ENCODE measurements at regions not wholly inside any gene's neighbourhood (a gene's known extent, or its start where the extent isn't known, plus 50 kb on each side); places are given as distances from the start of the nearest gene placed in this dataset.

- Histone ChIP-seq H3K4me1 (no peaks in the 10 kb centered on the region), H3K9me3 (no peaks in the 10 kb centered on the region), H3K27me3 (no peaks in the 10 kb centered on the region), H3K9ac (ENCODE audit: low read depth in 2 of 2, low read length in 2 of 2) (no peak overlapping the region), H3K27ac (no peak overlapping the region), H3K36me3 (no peaks in the 10 kb centered on the region), H3K4me3 (no peak overlapping the region)
- intact Hi-C loops (cut with DNase I) = no loop called here
- DNase-seq = no peak
- TF ChIP-seq, protein P1, sequence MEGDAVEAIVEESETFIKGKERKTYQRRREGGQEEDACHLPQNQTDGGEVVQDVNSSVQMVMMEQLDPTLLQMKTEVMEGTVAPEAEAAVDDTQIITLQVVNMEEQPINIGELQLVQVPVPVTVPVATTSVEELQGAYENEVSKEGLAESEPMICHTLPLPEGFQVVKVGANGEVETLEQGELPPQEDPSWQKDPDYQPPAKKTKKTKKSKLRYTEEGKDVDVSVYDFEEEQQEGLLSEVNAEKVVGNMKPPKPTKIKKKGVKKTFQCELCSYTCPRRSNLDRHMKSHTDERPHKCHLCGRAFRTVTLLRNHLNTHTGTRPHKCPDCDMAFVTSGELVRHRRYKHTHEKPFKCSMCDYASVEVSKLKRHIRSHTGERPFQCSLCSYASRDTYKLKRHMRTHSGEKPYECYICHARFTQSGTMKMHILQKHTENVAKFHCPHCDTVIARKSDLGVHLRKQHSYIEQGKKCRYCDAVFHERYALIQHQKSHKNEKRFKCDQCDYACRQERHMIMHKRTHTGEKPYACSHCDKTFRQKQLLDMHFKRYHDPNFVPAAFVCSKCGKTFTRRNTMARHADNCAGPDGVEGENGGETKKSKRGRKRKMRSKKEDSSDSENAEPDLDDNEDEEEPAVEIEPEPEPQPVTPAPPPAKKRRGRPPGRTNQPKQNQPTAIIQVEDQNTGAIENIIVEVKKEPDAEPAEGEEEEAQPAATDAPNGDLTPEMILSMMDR (IDR thresholded peaks at IDR 0.05) = no peak
These were observed 82.7 kb upstream of the OTX2 start for GRCh38 chr14:56892959-56893358.

DNA sequence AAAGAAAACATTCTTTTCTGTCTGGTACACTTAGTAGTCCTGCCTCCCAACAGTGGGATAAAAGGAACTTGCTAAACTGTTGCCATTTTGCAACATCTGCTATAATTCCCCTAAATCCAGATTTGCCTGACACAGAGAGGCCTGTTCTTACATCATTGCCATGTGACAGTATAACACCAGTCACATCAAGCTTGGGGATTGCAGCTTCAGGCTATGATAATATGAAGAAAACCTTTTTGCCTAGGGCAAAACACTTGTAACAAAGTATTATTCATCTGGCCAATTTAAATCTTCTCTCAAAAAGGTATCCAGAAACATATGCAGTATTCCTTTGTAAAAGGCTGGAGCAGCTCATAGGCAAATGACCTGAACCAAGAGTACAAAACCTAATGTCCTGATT is 80.9 kb upstream of the OTX2 start:
- H3K9ac ChIP-seq (ENCODE audit: low read depth in 2 of 2, low read length in 2 of 2) = no peak overlapping the region
- TF ChIP-seq, protein P1 (IDR thresholded peaks at IDR 0.05) = no peak
- no peaks in the 10 kb centered on the region for H3K27me3 ChIP-seq
- H3K4me1 ChIP-seq = no peaks in the 10 kb centered on the region
- H3K27ac ChIP-seq = no peak overlapping the region
- H3K36me3 ChIP-seq = no peaks in the 10 kb centered on the region
- no peak for DNase-seq
- H3K4me3 ChIP-seq = no peak overlapping the region
- H3K9me3 ChIP-seq = no peaks in the 10 kb centered on the region
- intact Hi-C loops (cut with DNase I) = no loop called here

- no peaks in the 10 kb centered on the region for H3K36me3 ChIP-seq
- no peak overlapping the region for H3K27ac ChIP-seq
- H3K27me3 ChIP-seq = no peaks in the 10 kb centered on the region
- no peak overlapping the region for H3K4me3 ChIP-seq
- TF ChIP-seq, protein P1 (IDR thresholded peaks at IDR 0.05) = no peak
- intact Hi-C loops (cut with DNase I) = no loop called here
- no peak for DNase-seq
- H3K4me1 ChIP-seq = no peaks in the 10 kb centered on the region
- no peaks in the 10 kb centered on the region for H3K9me3 ChIP-seq
- H3K9ac ChIP-seq (ENCODE audit: low read depth in 2 of 2, low read length in 2 of 2) = no peak overlapping the region
These were observed 79.4 kb upstream of the OTX2 start for GRCh38 chr14:56889705-56890104.

DNA sequence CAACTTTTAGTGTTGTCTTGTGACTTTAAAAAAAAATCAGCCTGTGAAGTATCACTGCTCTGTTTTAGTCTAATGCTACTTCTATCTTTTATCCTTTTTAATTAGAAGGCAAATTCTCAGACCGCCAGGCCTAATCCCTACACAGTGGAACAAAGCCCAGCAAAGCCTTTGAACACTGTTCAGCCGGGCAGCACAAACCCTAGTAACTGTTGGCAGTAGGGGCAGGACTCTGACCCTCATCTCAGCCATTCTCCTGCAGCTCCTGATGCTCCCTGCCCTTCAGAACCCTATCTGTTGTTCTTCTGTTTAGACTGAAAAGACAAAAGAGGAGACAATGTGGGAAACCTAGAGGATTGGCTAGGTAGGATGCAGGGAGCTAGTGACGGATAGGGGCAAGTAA is 78.0 kb upstream of the OTX2 start:
- intact Hi-C loops (cut with DNase I) = no loop called here
- DNase-seq = no peak
- H3K9ac ChIP-seq (ENCODE audit: low read depth in 2 of 2, low read length in 2 of 2) = no peak overlapping the region
- H3K4me1 ChIP-seq = no peaks in the 10 kb centered on the region
- H3K27ac ChIP-seq = no peak overlapping the region
- TF ChIP-seq, protein P1 (IDR thresholded peaks at IDR 0.05) = no peak
- H3K36me3 ChIP-seq = no peaks in the 10 kb centered on the region
- no peaks in the 10 kb centered on the region for H3K27me3 ChIP-seq
- H3K9me3 ChIP-seq = no peaks in the 10 kb centered on the region
- no peak overlapping the region for H3K4me3 ChIP-seq

GRCh38 chr14:56887216-56887615 is 76.9 kb upstream of the OTX2 start:
- Histone ChIP-seq H3K27ac (no peak overlapping the region), H3K9me3 (no peaks in the 10 kb centered on the region), H3K27me3 (no peaks in the 10 kb centered on the region), H3K4me1 (no peaks in the 10 kb centered on the region), H3K9ac (ENCODE audit: low read depth in 2 of 2, low read length in 2 of 2) (no peak overlapping the region), H3K4me3 (no peak overlapping the region), H3K36me3 (no peaks in the 10 kb centered on the region)
- TF ChIP-seq, protein P1 (IDR thresholded peaks at IDR 0.05) = no peak
- no peak for DNase-seq
- intact Hi-C loops (cut with DNase I) = no loop called here
